HepG2 (cell line): ENCODE measurements at regions not wholly inside any gene's neighbourhood (a gene's known extent, or its start where the extent isn't known, plus 50 kb on each side); places are given as distances from the start of the nearest gene placed in this dataset.

Source experiments
- EP300 ChIP-seq, 3 experiments: sonication (generic) in 1 of 3; formaldehyde crosslinking in 1 of 3; IDR thresholded peaks; 2 replicates each; pipeline versions ENCODE4 v1.5.1 to v1.6.1; 2011 to 2020; ENCODE audit warnings: low read depth in 2 of 3, low read length in 2 of 3, borderline replicate concordance in 1 of 3, improper control_type of control experiment in 1 of 3, mild to moderate bottlenecking in 1 of 3, missing genetic modification reagents in 1 of 3, moderate library complexity in 1 of 3
- GPBP1L1 ChIP-seq: sonication (generic); formaldehyde crosslinking; IDR thresholded peaks from 2 replicates; pipeline ENCODE4 v1.5.0; 2020; ENCODE audit warnings: mild to moderate bottlenecking, missing genetic modification reagents
- MIER2 ChIP-seq: IDR thresholded peaks from 2 replicates; pipeline ENCODE4 v1.6.1; 2016; ENCODE audit warnings: missing biosample characterization, missing genetic modification reagents
- MLLT10 ChIP-seq: sonication (generic); formaldehyde crosslinking; IDR thresholded peaks from 2 replicates; pipeline ENCODE4 v1.4.0; 2020; ENCODE audit warnings: missing genetic modification reagents
- NFE2L1 ChIP-seq: sonication (generic); formaldehyde crosslinking; IDR thresholded peaks from 2 replicates; pipeline ENCODE4 v1.4.0; 2020; ENCODE audit warnings: missing genetic modification reagents, mild to moderate bottlenecking, borderline replicate concordance
- RELA ChIP-seq: sonication (generic); formaldehyde crosslinking; IDR thresholded peaks from 2 replicates; pipeline ENCODE4 v1.4.0; 2020; ENCODE audit warnings: missing genetic modification reagents
- RNF2 ChIP-seq: fragments of 450-650 bp; conservative IDR thresholded peaks from 2 replicates; pipeline ENCODE4 v1.6.1; 2016; ENCODE audit warnings: low read depth
- SOX6 ChIP-seq, 2 experiments: fragments of 450-650 bp in 1 of 2; sonication (generic) in 1 of 2; formaldehyde crosslinking in 1 of 2; IDR thresholded peaks; 2 replicates each; pipeline versions ENCODE4 v1.4.0 to v1.6.1; 2017 to 2020; ENCODE audit warnings: antibody characterized with exemption in 1 of 2, mild to moderate bottlenecking in 1 of 2, missing genetic modification reagents in 1 of 2
- TRAFD1 ChIP-seq: sonication (generic); formaldehyde crosslinking; IDR thresholded peaks from 2 replicates; pipeline ENCODE4 v1.5.1; 2020; ENCODE audit warnings: missing genetic modification reagents, mild to moderate bottlenecking, borderline replicate concordance
- ZBTB7A ChIP-seq: sonication (generic); formaldehyde crosslinking; IDR thresholded peaks from 2 replicates; pipeline ENCODE4 v1.8.0; 2022; ENCODE audit warnings: mild to moderate bottlenecking, missing genetic modification reagents
- ZFP90 ChIP-seq: sonication (generic); formaldehyde crosslinking; IDR thresholded peaks from 2 replicates; pipeline ENCODE4 v1.8.0; 2022; ENCODE audit warnings: missing genetic modification reagents, mild to moderate bottlenecking, inconsistent platforms, borderline replicate concordance
- ZNF318 ChIP-seq: sonication (generic); formaldehyde crosslinking; IDR thresholded peaks from 2 replicates; pipeline ENCODE4 v1.4.0; 2020; ENCODE audit warnings: mild to moderate bottlenecking, missing genetic modification reagents
- ZNF639 ChIP-seq: conservative IDR thresholded peaks from 2 replicates; pipeline ENCODE4 v1.6.1; 2018; ENCODE audit warnings: missing genetic modification reagents

GRCh38 chr14:50001151-50001998, 108.5 kb downstream of the ARF6 start (continued):
- TF ChIP-seq ZNF318 (CRISPR knock-in tag): no peak
- TF ChIP-seq EP300 (IDR thresholded peaks at IDR 0.05; ENCODE audit: low read depth in 2 of 2, low read length in 2 of 2): no peak; a peak in 1 of 4 replicates
- TF ChIP-seq EP300 (CRISPR knock-in tag; IDR thresholded peaks at IDR 0.05; ENCODE audit: borderline replicate concordance): no peak
- no peak for TF ChIP-seq NFE2L1
- TF ChIP-seq RNF2: no peak
- TF ChIP-seq ZNF639 (CRISPR knock-in tag): no peak
- TF ChIP-seq RELA (CRISPR knock-in tag): no peak; the same call in 1 of the 2 replicates
- no peak for TF ChIP-seq SOX6 (IDR thresholded peaks at IDR 0.05)
- TF ChIP-seq SOX6 (CRISPR knock-in tag; IDR thresholded peaks at IDR 0.05): peak; percentile 68
- TF ChIP-seq MIER2 (CRISPR knock-in tag): no peak
- TF ChIP-seq ZFP90 (CRISPR knock-in tag): no peak
- TF ChIP-seq MLLT10 (CRISPR knock-in tag): no peak
- TF ChIP-seq TRAFD1: no peak
- TF ChIP-seq GPBP1L1 (CRISPR knock-in tag): no peak
- no peak for TF ChIP-seq ZBTB7A
